ENCODE measurements at regions not wholly inside any gene's neighbourhood (a gene's known extent, or its start where the extent isn't known, plus 50 kb on each side); places are given as distances from the start of the nearest gene placed in this dataset.

GRCh38 chr6:166101819-166102419 is 65.7 kb downstream of the TBXT start:
- Histone ChIP-seq H3K9me3 (ENCODE audit: control extremely low read depth in 1 of 3, control insufficient read depth in 2 of 3, insufficient read depth in 1 of 3, low read length in 2 of 3) (peaks cover 0 to 15% (median 14%) of the 10 kb centered on the region in 3 donors), H3K4me2 (replicated peaks; ENCODE audit: low read depth, low read length, poor library complexity, severe bottlenecking) (no peak overlapping the region), H3K79me2 (ENCODE audit: control insufficient read depth, insufficient read depth, low read length) (no peaks in the 10 kb centered on the region), H4K20me1 (ENCODE audit: control insufficient read depth, insufficient read depth, low read length, poor library complexity, severe bottlenecking) (no peaks in the 10 kb centered on the region), H3K9ac (ENCODE audit: low read length) (no peak overlapping the region), H3K4me1 (ENCODE audit: control insufficient read depth in 2 of 2, insufficient read depth in 2 of 2, low read length in 2 of 2) (peaks cover 0 to 5% of the 10 kb centered on the region in 2 donors), H3K27me3 (replicated peaks in 1 of 4; ENCODE audit: control extremely low read depth in 1 of 4, control insufficient read depth in 3 of 4, insufficient read depth in 4 of 4, low read length in 3 of 4) (peaks cover 0 to 11% (median 6%) of the 10 kb centered on the region in 4 experiments), H3K27ac (ENCODE audit: low read length in 2 of 2) (no peak overlapping the region), H3K36me3 (replicated peaks in 1 of 2; ENCODE audit: control extremely low read depth in 1 of 2, control insufficient read depth in 1 of 2, extremely low read depth in 1 of 2, insufficient read depth in 2 of 2, low read length in 1 of 2) (no peaks in the 10 kb centered on the region), H2AFZ (ENCODE audit: insufficient read depth, low read depth, low read length, poor library complexity, severe bottlenecking) (no peak overlapping the region), H3K4me3 (ENCODE audit: control extremely low read depth in 1 of 5, extremely low read depth in 1 of 5, insufficient read depth in 1 of 5, low read depth in 2 of 5, low read length in 4 of 5) (no peak overlapping the region)
- H3K27me3 Mint-ChIP-seq: peaks cover 32% of the 10 kb centered on the region
- ATAC-seq (ENCODE audit: low read depth) (no peak), DNase-seq (no peak)
- ChIA-PET POLR2A (no interaction called here), CTCF (no interaction called here)
- intact Hi-C loops (cut with micrococcal nuclease): no loop called here
- peaks cover 7% of the 10 kb centered on the region for H3K9me3 Mint-ChIP-seq (ENCODE audit: insufficient read depth)
- H3K4me3 Mint-ChIP-seq: no peak overlapping the region
- TF ChIP-seq EZH2 (IDR thresholded peaks at IDR 0.05; ENCODE audit: borderline replicate concordance, insufficient read depth, low read depth, low read length, poor library complexity, severe bottlenecking) (no peak), CTCF (IDR thresholded peaks at IDR 0.05) (no peak)
- no peak overlapping the region for H3K27ac Mint-ChIP-seq
- H3K4me1 Mint-ChIP-seq: peaks cover 10% of the 10 kb centered on the region

- ATAC-seq (ENCODE audit: low read depth) (peak; percentile 47), DNase-seq (peak; percentile 28)
- 44% methylated on average over 16 of the region's 19 CpGs for WGBS (ENCODE audit: insufficient coverage)
- intact Hi-C loops (cut with micrococcal nuclease): no loop called here
- peaks cover 49% of the 10 kb centered on the region for H3K27me3 Mint-ChIP-seq
- Histone ChIP-seq H4K20me1 (ENCODE audit: control insufficient read depth, insufficient read depth, low read length, poor library complexity, severe bottlenecking) (no peaks in the 10 kb centered on the region), H3K4me1 (ENCODE audit: control insufficient read depth in 2 of 2, insufficient read depth in 2 of 2, low read length in 2 of 2) (no peaks in the 10 kb centered on the region), H3K27ac (ENCODE audit: low read length in 2 of 2) (no peak overlapping the region), H3K27me3 (replicated peaks in 1 of 4; ENCODE audit: control extremely low read depth in 1 of 4, control insufficient read depth in 3 of 4, insufficient read depth in 4 of 4, low read length in 3 of 4) (peaks cover 0 to 13% (median 8%) of the 10 kb centered on the region in 4 experiments), H3K9me3 (ENCODE audit: control extremely low read depth in 1 of 3, control insufficient read depth in 2 of 3, insufficient read depth in 1 of 3, low read length in 2 of 3) (peaks cover 0 to 15% (median 14%) of the 10 kb centered on the region in 3 donors), H2AFZ (ENCODE audit: insufficient read depth, low read depth, low read length, poor library complexity, severe bottlenecking) (no peak overlapping the region), H3K36me3 (replicated peaks in 1 of 2; ENCODE audit: control extremely low read depth in 1 of 2, control insufficient read depth in 1 of 2, extremely low read depth in 1 of 2, insufficient read depth in 2 of 2, low read length in 1 of 2) (no peaks in the 10 kb centered on the region), H3K9ac (ENCODE audit: low read length) (no peak overlapping the region), H3K4me2 (replicated peaks; ENCODE audit: low read depth, low read length, poor library complexity, severe bottlenecking) (peak overlapping the region; percentile 17), H3K4me3 (ENCODE audit: control extremely low read depth in 1 of 5, extremely low read depth in 1 of 5, insufficient read depth in 1 of 5, low read depth in 2 of 5, low read length in 4 of 5) (no peak overlapping the region), H3K79me2 (ENCODE audit: control insufficient read depth, insufficient read depth, low read length) (no peaks in the 10 kb centered on the region)
- ChIA-PET CTCF (interaction anchor here (0.6 to 1.4 kb wide), 5 partner anchors 8 to 214 kb away, joined by 3 to 6 read pairs (median 4); no protein-coding TSS in a partner anchor), POLR2A (no interaction called here)
- TF ChIP-seq EZH2 (IDR thresholded peaks at IDR 0.05; ENCODE audit: borderline replicate concordance, insufficient read depth, low read depth, low read length, poor library complexity, severe bottlenecking): no peak
- peak; percentile 68 for TF ChIP-seq CTCF (IDR thresholded peaks at IDR 0.05)
- H3K27ac Mint-ChIP-seq: no peak overlapping the region
- peaks cover 3% of the 10 kb centered on the region for H3K4me1 Mint-ChIP-seq
- peaks cover 7% of the 10 kb centered on the region for H3K9me3 Mint-ChIP-seq (ENCODE audit: insufficient read depth)
- H3K4me3 Mint-ChIP-seq: no peak overlapping the region
These were observed 69.6 kb downstream of the TBXT start for GRCh38 chr6:166097914-166098522.

All from B cell (primary cell).